Fibroblast of lung (primary cell): ENCODE measurements at regions not wholly inside any gene's neighbourhood (a gene's known extent, or its start where the extent isn't known, plus 50 kb on each side); places are given as distances from the start of the nearest gene placed in this dataset.

Source experiments
- CTCF ChIP-seq, 2 donors: IDR thresholded peaks in 1 of 2; conservative IDR thresholded peaks in 1 of 2; 1 replicate in 1 of 2; 2 replicates in 1 of 2; pipeline ENCODE4 v1.5.1; 2011 to 2012; ENCODE audit warnings: low read length in 2 of 2, control low read depth in 1 of 2, inconsistent platforms in 1 of 2, low read depth in 1 of 2, mild to moderate bottlenecking in 1 of 2
- EZH2 ChIP-seq: IDR thresholded peaks from 2 replicates; pipeline ENCODE4 v1.5.1; 2012; ENCODE audit warnings: low read length, control low read depth, mild to moderate bottlenecking; ENCODE audit errors: missing control alignments

GRCh38 chr6:67768972-67769371 is 866.1 kb upstream of the ADGRB3 start:
- TF ChIP-seq CTCF (conservative IDR thresholded peaks at IDR 0.05 in 1 of 2, IDR thresholded peaks at IDR 0.05 in 1 of 2; ENCODE audit: low read depth in 1 of 2, low read length in 2 of 2) (no peak), EZH2 (no peak)
